ENCODE measurements at regions not wholly inside any gene's neighbourhood (a gene's known extent, or its start where the extent isn't known, plus 50 kb on each side); places are given as distances from the start of the nearest gene placed in this dataset.

DNA sequence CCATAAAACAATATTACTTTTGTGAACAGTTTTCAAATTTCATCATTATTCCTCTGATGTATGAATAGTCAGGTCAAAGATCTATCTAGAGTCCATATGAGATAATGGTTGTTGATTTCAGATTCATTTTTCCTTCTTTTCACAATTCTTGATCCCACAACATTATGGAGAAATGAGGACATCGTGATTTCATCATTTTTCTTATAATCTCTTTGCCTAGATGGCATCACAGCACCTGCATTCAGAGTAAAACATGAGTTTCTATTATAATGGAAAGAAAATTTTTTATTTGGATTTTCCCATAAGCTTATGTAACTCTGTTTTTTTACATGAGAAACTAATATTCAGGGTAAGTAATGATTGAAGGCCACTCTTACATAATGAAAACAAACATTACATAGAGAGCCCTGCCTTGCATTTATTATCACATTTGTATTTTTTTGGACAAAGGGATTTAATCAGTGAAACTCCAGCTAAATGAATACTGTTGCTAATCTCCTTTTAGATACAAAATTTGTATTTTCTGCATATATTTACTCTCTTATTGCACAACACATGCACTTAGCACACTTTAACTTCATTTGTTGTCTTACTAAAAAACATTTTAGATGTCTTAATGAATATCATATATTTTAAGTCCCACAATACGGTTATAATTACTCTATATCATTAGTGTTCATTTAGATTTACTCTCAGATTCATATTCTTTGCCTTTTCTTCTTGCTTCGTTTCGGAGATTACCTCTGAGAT lies 188.4 kb upstream of the KYNU start:
- TF ChIP-seq CTCF (conservative IDR thresholded peaks at IDR 0.05 in 1 of 2, IDR thresholded peaks at IDR 0.05 in 1 of 2; ENCODE audit: extremely low read depth in 1 of 2, insufficient read depth in 1 of 2, low read depth in 1 of 2, low read length in 2 of 2) (no peak), EZH2 (IDR thresholded peaks at IDR 0.05; ENCODE audit: borderline replicate concordance, low read length) (no peak)
